Ovary (tissue), 3 donors: ENCODE measurements at regions not wholly inside any gene's neighbourhood (a gene's known extent, or its start where the extent isn't known, plus 50 kb on each side); places are given as distances from the start of the nearest gene placed in this dataset.

Experiments used
- POLR2A ChIP-seq: fragments of 450-650 bp; IDR thresholded peaks from one replicate; pipeline ENCODE4 v1.6.1; 2017; ENCODE audit warnings: antibody characterized with exemption, mild to moderate bottlenecking, moderate library complexity
- TF ChIP-seq, protein P1 (sequence below), 3 donors: fragments of 450-650 bp in 2 of 3; fragments of 200-600 bp in 1 of 3; IDR thresholded peaks; one replicate each; pipeline versions ENCODE4 v1.5.1 to v1.8.0; 2016 to 2022; ENCODE audit warnings: antibody characterized with exemption in 3 of 3, mild to moderate bottlenecking in 1 of 3
- donor health status: DM: no; HTN: no; CAD: no.

- TF ChIP-seq, protein P1, sequence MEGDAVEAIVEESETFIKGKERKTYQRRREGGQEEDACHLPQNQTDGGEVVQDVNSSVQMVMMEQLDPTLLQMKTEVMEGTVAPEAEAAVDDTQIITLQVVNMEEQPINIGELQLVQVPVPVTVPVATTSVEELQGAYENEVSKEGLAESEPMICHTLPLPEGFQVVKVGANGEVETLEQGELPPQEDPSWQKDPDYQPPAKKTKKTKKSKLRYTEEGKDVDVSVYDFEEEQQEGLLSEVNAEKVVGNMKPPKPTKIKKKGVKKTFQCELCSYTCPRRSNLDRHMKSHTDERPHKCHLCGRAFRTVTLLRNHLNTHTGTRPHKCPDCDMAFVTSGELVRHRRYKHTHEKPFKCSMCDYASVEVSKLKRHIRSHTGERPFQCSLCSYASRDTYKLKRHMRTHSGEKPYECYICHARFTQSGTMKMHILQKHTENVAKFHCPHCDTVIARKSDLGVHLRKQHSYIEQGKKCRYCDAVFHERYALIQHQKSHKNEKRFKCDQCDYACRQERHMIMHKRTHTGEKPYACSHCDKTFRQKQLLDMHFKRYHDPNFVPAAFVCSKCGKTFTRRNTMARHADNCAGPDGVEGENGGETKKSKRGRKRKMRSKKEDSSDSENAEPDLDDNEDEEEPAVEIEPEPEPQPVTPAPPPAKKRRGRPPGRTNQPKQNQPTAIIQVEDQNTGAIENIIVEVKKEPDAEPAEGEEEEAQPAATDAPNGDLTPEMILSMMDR (IDR thresholded peaks at IDR 0.05), result no peak
- no peak for TF ChIP-seq POLR2A
These were observed 54.9 kb upstream of the ATF3 start for GRCh38 chr1:212553676-212554075.
